Neural cell (in vitro differentiated cells): ENCODE measurements at regions not wholly inside any gene's neighbourhood (a gene's known extent, or its start where the extent isn't known, plus 50 kb on each side); places are given as distances from the start of the nearest gene placed in this dataset.
"Not testable (repeated sequence)": the region's sequence is repeated elsewhere in the genome, so short reads cannot be mapped to it uniquely, and the experiment has no call there.

Source experiments
- H2AFZ ChIP-seq: fragments of 200-600, 300-800 bp; sonication (generic), shearing (Covaris generic); 2 replicates; pipeline ENCODE4 v1.6.0; 2014; ENCODE audit warnings: low read depth, mild to moderate bottlenecking, antibody characterized with exemption, low read length, moderate library complexity
- H3F3A ChIP-seq: fragments of 200-600 bp; shearing (Covaris generic); 2 replicates; pipeline ENCODE4 v1.6.1; 2016; ENCODE audit warnings: mild to moderate bottlenecking, moderate library complexity, mixed read lengths, antibody characterized with exemption, low read length; ENCODE audit not compliant: insufficient read depth, poor library complexity, severe bottlenecking
- H3K27ac ChIP-seq: fragments of 200-600, 300-800 bp; sonication (generic), shearing (Covaris generic); 2 replicates; pipeline ENCODE4 v1.5.1; 2014; ENCODE audit warnings: mild to moderate bottlenecking, low read length, moderate library complexity
- H3K27me3 ChIP-seq: fragments of 300-800, 200-600 bp; sonication (generic), shearing (Covaris generic); 2 replicates; pipeline ENCODE4 v1.6.0; 2014; ENCODE audit warnings: mild to moderate bottlenecking, low read depth, low read length, moderate library complexity; ENCODE audit not compliant: insufficient read depth
- H3K36me3 ChIP-seq: fragments of 300-800, 200-600 bp; sonication (generic), shearing (Covaris generic); 2 replicates; pipeline ENCODE4 v1.5.1; 2014; ENCODE audit warnings: mild to moderate bottlenecking, antibody characterized with exemption, low read length, moderate library complexity; ENCODE audit not compliant: insufficient read depth
- H3K4me2 ChIP-seq: fragments of 300-800, 200-600 bp; sonication (generic), shearing (Covaris generic); 2 replicates; pipeline ENCODE4 v1.6.0; 2014; ENCODE audit warnings: mild to moderate bottlenecking, low read length
- H3K4me3 ChIP-seq: fragments of 300-800, 200-600 bp; sonication (generic), shearing (Covaris generic); 2 replicates; pipeline ENCODE4 v1.5.1; 2014; ENCODE audit warnings: mild to moderate bottlenecking, low read length, moderate library complexity
- H3K79me2 ChIP-seq: fragments of 200-600 bp; shearing (Covaris generic); replicated peaks from 2 replicates; pipeline ENCODE4 v1.6.0; 2014; ENCODE audit warnings: mild to moderate bottlenecking, low read length, moderate library complexity; ENCODE audit not compliant: insufficient read depth
- H3K9ac ChIP-seq: fragments of 300-800, 200-600 bp; sonication (generic), shearing (Covaris generic); 2 replicates; pipeline ENCODE4 v1.6.1; 2016; ENCODE audit warnings: mild to moderate bottlenecking, low read length, mixed read lengths
- H3K9me2 ChIP-seq: fragments of 200-600 bp; shearing (Covaris generic); 2 replicates; pipeline ENCODE4 v1.6.1; 2016; ENCODE audit warnings: mild to moderate bottlenecking, low read length, mixed read lengths; ENCODE audit not compliant: insufficient read depth
- H3K9me3 ChIP-seq: fragments of 200-600, 300-800 bp; sonication (generic), shearing (Covaris generic); 2 replicates; pipeline ENCODE4 v1.6.1; 2016; ENCODE audit warnings: mild to moderate bottlenecking, mixed run types, low read length, moderate library complexity, mixed read lengths
- H4K20me1 ChIP-seq: fragments of 200-600 bp; shearing (Covaris generic); 2 replicates; pipeline ENCODE4 v1.6.1; 2016; ENCODE audit warnings: mild to moderate bottlenecking, mixed run types; ENCODE audit not compliant: insufficient read depth
- CTCF ChIP-seq: fragments of 450-650 bp; IDR thresholded peaks from 2 replicates; pipeline ENCODE4 v1.5.1; 2014; ENCODE audit warnings: antibody characterized with exemption, mild to moderate bottlenecking, moderate library complexity; ENCODE audit not compliant: poor library complexity, severe bottlenecking
- EP300 ChIP-seq: fragments of 450-650 bp; conservative IDR thresholded peaks from 2 replicates; pipeline ENCODE4 v1.6.1; 2014; ENCODE audit warnings: antibody characterized with exemption, mild to moderate bottlenecking, moderate library complexity; ENCODE audit not compliant: poor library complexity, severe bottlenecking
- EZH2 ChIP-seq: fragments of 200-600, 300-800 bp; shearing (Covaris generic), sonication (generic); IDR thresholded peaks from 2 replicates; pipeline ENCODE4 v1.6.1; 2014; ENCODE audit warnings: antibody characterized with exemption, low read length, borderline replicate concordance, mild to moderate bottlenecking; ENCODE audit not compliant: insufficient read depth, poor library complexity, severe bottlenecking
- MXI1 ChIP-seq: fragments of 450-650 bp; conservative IDR thresholded peaks from 2 replicates; pipeline ENCODE4 v1.6.1; 2014; ENCODE audit warnings: antibody characterized with exemption, mild to moderate bottlenecking; ENCODE audit not compliant: poor library complexity, severe bottlenecking
- POLR2AphosphoS5 ChIP-seq: IDR thresholded peaks from 2 replicates; pipeline ENCODE4 v1.6.1; 2012
- REST ChIP-seq: IDR thresholded peaks from 2 replicates; pipeline ENCODE4 v1.6.1; 2012; ENCODE audit warnings: borderline replicate concordance
- SMC3 ChIP-seq: fragments of 450-650 bp; conservative IDR thresholded peaks from 2 replicates; pipeline ENCODE4 v1.6.1; 2014; ENCODE audit warnings: antibody characterized with exemption, mild to moderate bottlenecking, moderate library complexity; ENCODE audit not compliant: poor library complexity

GRCh38 chrX:44742480-44743155 lies 101.2 kb upstream of the DUSP21 start:
- H2AFZ ChIP-seq = no peak overlapping the region

GRCh38 chrX:44741859-44742258 lies 102.0 kb upstream of the DUSP21 start:
- not testable (repeated sequence) for H3K27me3 ChIP-seq, H3K9ac ChIP-seq, H3K4me2 ChIP-seq, H3K9me2 ChIP-seq, H3K79me2 ChIP-seq, H3K9me3 ChIP-seq, H4K20me1 ChIP-seq, H2AFZ ChIP-seq, H3F3A ChIP-seq, H3K36me3 ChIP-seq, H3K27ac ChIP-seq, H3K4me3 ChIP-seq

More at GRCh38 chrX:44742480-44743155, 101.2 kb upstream of the DUSP21 start:
- H3K9me3 ChIP-seq = no peaks in the 10 kb centered on the region
- no peaks in the 10 kb centered on the region for H3K79me2 ChIP-seq
- H4K20me1 ChIP-seq = no peaks in the 10 kb centered on the region
- H3K27me3 ChIP-seq = no peaks in the 10 kb centered on the region
- TF ChIP-seq REST (no peak), EZH2 (no peak), SMC3 (no peak), POLR2AphosphoS5 (no peak), EP300 (no peak), MXI1 (no peak)
- H3K9ac ChIP-seq = no peak overlapping the region
- H3F3A ChIP-seq = no peaks in the 10 kb centered on the region
- H3K4me2 ChIP-seq = no peak overlapping the region
- no peaks in the 10 kb centered on the region for H3K9me2 ChIP-seq
- H3K27ac ChIP-seq = no peak overlapping the region
- no peaks in the 10 kb centered on the region for H3K36me3 ChIP-seq
- no peak overlapping the region for H3K4me3 ChIP-seq

- H3F3A ChIP-seq, H3K4me2 ChIP-seq, H3K4me3 ChIP-seq, H3K9ac ChIP-seq, H3K9me3 ChIP-seq, H3K9me2 ChIP-seq, H4K20me1 ChIP-seq, H3K27ac ChIP-seq, H3K79me2 ChIP-seq, H3K36me3 ChIP-seq, H2AFZ ChIP-seq, H3K27me3 ChIP-seq: not testable (repeated sequence)
Observed at GRCh38 chrX:44741458-44741857, 102.4 kb upstream of the DUSP21 start.

- no peaks in the 10 kb centered on the region for H3K27me3 ChIP-seq
Observed at GRCh38 chrX:44735498-44735897, 108.3 kb upstream of the DUSP21 start.

More at GRCh38 chrX:44735498-44735897, 108.3 kb upstream of the DUSP21 start:
- H3K9me2 ChIP-seq = no peaks in the 10 kb centered on the region
- H2AFZ ChIP-seq = no peak overlapping the region
- no peak overlapping the region for H3K4me3 ChIP-seq
- no peaks in the 10 kb centered on the region for H3F3A ChIP-seq
- H3K27ac ChIP-seq = no peak overlapping the region
- H3K79me2 ChIP-seq = no peaks in the 10 kb centered on the region
- H3K9ac ChIP-seq = no peak overlapping the region
- H3K36me3 ChIP-seq = no peaks in the 10 kb centered on the region
- no peaks in the 10 kb centered on the region for H4K20me1 ChIP-seq
- no peak for TF ChIP-seq EZH2
- TF ChIP-seq CTCF = no peak
- H3K4me2 ChIP-seq = no peak overlapping the region
- no peaks in the 10 kb centered on the region for H3K9me3 ChIP-seq
